Neutrophil (primary cell): ENCODE measurements at regions not wholly inside any gene's neighbourhood (a gene's known extent, or its start where the extent isn't known, plus 50 kb on each side); places are given as distances from the start of the nearest gene placed in this dataset.

ENCODE experiments used
- H3K27ac ChIP-seq: fragments of 200-600 bp; sonication (generic); 2 replicates; pipeline ENCODE4 v1.5.1; 2016; ENCODE audit warnings: mild to moderate bottlenecking, moderate library complexity
- H3K27me3 ChIP-seq: fragments of 200-600 bp; sonication (generic); 2 replicates; pipeline ENCODE4 v1.6.0; 2016; ENCODE audit warnings: mild to moderate bottlenecking
- H3K36me3 ChIP-seq: fragments of 200-600 bp; sonication (generic); 2 replicates; pipeline ENCODE4 v1.5.1; 2017
- H3K4me1 ChIP-seq, 2 experiments: fragments of 200-600 bp in 1 of 2; sonication (generic) in 1 of 2; 1 replicate in 1 of 2; 2 replicates in 1 of 2; pipeline versions ENCODE4 v1.5.1 to v1.6.1; 2013 to 2016; ENCODE audit warnings: low read depth in 1 of 2, low read length in 1 of 2, mild to moderate bottlenecking in 1 of 2, moderate library complexity in 1 of 2; ENCODE audit not compliant: control insufficient read depth in 1 of 2, insufficient read depth in 1 of 2
- H3K4me3 ChIP-seq, 2 experiments: fragments of 200-600 bp in 1 of 2; sonication (generic) in 1 of 2; 1 replicate in 1 of 2; 2 replicates in 1 of 2; pipeline ENCODE4 v1.5.1; 2013 to 2016; ENCODE audit warnings: low read depth in 1 of 2, low read length in 1 of 2, mild to moderate bottlenecking in 1 of 2, moderate library complexity in 1 of 2
- H3K9me3 ChIP-seq: fragments of 200-600 bp; sonication (generic); 2 replicates; pipeline ENCODE4 v1.5.1; 2016
- TF ChIP-seq, protein P1 (sequence below): fragments of 200-600 bp; sonication (generic); IDR thresholded peaks from 2 replicates; pipeline ENCODE4 v1.5.1; 2016; ENCODE audit warnings: antibody characterized with exemption

DNA sequence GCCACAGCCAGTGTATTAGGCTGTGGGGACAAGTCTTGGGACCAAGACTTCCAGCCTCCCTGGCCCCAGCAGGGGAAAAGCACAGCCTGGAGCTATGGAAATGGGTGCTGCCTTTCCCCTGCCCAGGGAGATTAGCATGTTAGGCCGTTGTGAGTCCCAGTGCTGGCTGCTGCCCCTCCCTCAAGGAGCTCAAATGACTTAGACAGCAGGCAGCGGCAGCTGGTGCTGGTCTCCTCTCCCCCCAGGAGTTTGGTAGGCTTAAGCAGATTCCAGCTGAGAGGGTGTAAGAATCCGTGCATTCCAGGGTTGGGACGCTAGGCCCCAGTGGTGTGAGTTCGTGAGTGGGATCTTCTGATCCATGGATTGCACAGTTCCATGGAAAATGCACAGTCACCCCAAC is 301.5 kb upstream of the PHF14 start:
- Histone ChIP-seq H3K27ac (no peak overlapping the region), H3K4me3 (no peak overlapping the region), H3K36me3 (no peaks in the 10 kb centered on the region), H3K9me3 (no peaks in the 10 kb centered on the region), H3K27me3 (no peaks in the 10 kb centered on the region), H3K4me1 (no peaks in the 10 kb centered on the region)
- TF ChIP-seq, protein P1, sequence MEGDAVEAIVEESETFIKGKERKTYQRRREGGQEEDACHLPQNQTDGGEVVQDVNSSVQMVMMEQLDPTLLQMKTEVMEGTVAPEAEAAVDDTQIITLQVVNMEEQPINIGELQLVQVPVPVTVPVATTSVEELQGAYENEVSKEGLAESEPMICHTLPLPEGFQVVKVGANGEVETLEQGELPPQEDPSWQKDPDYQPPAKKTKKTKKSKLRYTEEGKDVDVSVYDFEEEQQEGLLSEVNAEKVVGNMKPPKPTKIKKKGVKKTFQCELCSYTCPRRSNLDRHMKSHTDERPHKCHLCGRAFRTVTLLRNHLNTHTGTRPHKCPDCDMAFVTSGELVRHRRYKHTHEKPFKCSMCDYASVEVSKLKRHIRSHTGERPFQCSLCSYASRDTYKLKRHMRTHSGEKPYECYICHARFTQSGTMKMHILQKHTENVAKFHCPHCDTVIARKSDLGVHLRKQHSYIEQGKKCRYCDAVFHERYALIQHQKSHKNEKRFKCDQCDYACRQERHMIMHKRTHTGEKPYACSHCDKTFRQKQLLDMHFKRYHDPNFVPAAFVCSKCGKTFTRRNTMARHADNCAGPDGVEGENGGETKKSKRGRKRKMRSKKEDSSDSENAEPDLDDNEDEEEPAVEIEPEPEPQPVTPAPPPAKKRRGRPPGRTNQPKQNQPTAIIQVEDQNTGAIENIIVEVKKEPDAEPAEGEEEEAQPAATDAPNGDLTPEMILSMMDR = no peak

GRCh38 chr7:10677211-10677610 is 296.5 kb upstream of the PHF14 start:
- Histone ChIP-seq H3K4me3 (no peak overlapping the region), H3K36me3 (no peaks in the 10 kb centered on the region), H3K27ac (no peak overlapping the region), H3K9me3 (no peaks in the 10 kb centered on the region), H3K27me3 (no peaks in the 10 kb centered on the region), H3K4me1 (no peaks in the 10 kb centered on the region)
- TF ChIP-seq, protein P1 = no peak

GRCh38 chr7:10677668-10678232 is 295.9 kb upstream of the PHF14 start:
- H3K4me1 ChIP-seq = no peaks in the 10 kb centered on the region
- H3K9me3 ChIP-seq = no peaks in the 10 kb centered on the region
- H3K27ac ChIP-seq = no peak overlapping the region
- H3K36me3 ChIP-seq = no peaks in the 10 kb centered on the region
- no peak overlapping the region for H3K4me3 ChIP-seq
- no peaks in the 10 kb centered on the region for H3K27me3 ChIP-seq
- TF ChIP-seq, protein P1 = no peak

DNA sequence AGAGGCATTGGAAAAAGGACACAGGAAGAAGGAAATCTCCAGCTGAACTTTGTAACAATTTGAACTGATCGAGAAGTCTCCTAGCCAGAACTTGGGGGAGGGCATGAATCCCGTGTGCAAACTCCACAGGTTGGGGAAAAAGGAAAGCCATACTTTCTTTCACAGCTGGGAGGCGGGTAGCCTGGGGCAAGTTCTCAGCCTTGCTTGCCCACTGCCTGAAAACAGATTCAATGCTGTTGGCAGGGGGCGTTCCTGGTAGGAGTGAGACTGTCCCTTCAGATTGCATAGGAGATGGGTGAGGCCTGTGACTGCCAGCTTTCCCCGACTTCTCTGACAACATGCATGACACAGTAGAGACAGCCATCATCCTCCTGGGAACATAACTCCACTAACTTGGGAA is 289.1 kb upstream of the PHF14 start:
- Histone ChIP-seq H3K4me3 (no peak overlapping the region), H3K27ac (no peak overlapping the region), H3K9me3 (no peaks in the 10 kb centered on the region), H3K4me1 (no peaks in the 10 kb centered on the region), H3K27me3 (no peaks in the 10 kb centered on the region), H3K36me3 (no peaks in the 10 kb centered on the region)
- TF ChIP-seq, protein P1 = no peak

DNA sequence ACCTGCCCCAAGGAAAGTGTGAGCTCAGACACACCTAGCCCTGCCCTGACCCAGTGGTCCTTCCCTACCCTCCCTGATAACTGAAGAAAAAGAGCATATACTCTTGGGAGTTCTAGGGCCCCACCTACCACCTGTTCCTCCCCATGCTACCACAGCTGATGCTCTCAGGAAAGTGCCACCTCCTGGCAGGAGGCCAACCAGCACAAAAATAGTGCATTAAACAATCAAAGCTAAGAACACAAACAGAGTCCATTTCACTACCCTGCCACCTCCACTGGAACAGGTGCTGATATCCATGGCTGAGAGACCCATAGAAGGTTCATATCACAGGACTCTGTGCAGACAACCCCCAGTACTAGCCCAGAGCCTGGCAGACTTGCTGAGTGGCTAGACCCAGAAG is 288.6 kb upstream of the PHF14 start:
- Histone ChIP-seq H3K9me3 (no peaks in the 10 kb centered on the region), H3K27ac (no peak overlapping the region), H3K4me1 (no peaks in the 10 kb centered on the region), H3K27me3 (no peaks in the 10 kb centered on the region), H3K36me3 (no peaks in the 10 kb centered on the region), H3K4me3 (no peak overlapping the region)
- TF ChIP-seq, protein P1 = no peak

DNA sequence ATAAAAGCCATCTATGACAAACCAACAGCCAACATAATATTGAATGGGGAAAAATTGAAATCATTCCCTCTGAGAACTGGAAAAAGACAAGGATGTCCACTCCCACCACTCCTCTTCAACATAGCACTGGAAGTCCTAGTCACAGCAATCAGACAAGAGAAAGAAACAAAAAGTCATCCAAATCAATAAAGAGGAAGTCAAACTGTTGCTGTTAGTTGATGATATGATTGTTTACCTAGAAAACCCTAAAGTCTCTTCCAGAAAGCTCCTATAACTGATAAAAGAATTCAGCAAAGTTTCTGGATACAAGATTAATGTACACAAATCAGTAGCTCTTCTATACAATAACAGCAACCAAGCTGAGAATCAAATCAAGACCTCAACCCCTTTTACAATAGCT is 285.1 kb upstream of the PHF14 start:
- H3K27me3 ChIP-seq = no peaks in the 10 kb centered on the region
- TF ChIP-seq, protein P1 = no peak
- no peak overlapping the region for H3K27ac ChIP-seq
- no peaks in the 10 kb centered on the region for H3K36me3 ChIP-seq
- no peaks in the 10 kb centered on the region for H3K9me3 ChIP-seq
- no peaks in the 10 kb centered on the region for H3K4me1 ChIP-seq
- no peak overlapping the region for H3K4me3 ChIP-seq
